H1 (cell line): ENCODE measurements at regions not wholly inside any gene's neighbourhood (a gene's known extent, or its start where the extent isn't known, plus 50 kb on each side); places are given as distances from the start of the nearest gene placed in this dataset.
A peak's percentile ranks its signal among the peaks of the same experiment; 100 is the strongest.

Experiments
- CTCF ChIA-PET: fragments of 300-600 bp; sonication (Branson Sonifier 250); formaldehyde crosslinking; loops from one replicate; lab custom pipeline; 2021; ENCODE audit not compliant: partially characterized antibody; lab: Charles Lee
- POLR2A ChIA-PET: fragments of 300-600 bp; sonication (Branson Sonifier 250); formaldehyde crosslinking; loops from one replicate; lab custom pipeline; 2021; ENCODE audit warnings: inconsistent platforms; ENCODE audit not compliant: partially characterized antibody; lab: Charles Lee
- DNase-seq, 2 experiments: peaks; one replicate each; pipeline versions ENCODE4 v3.0.0 to v3.0.0-alpha.2; 2010 to 2022; ENCODE audit warnings: low spot score in 2 of 2, low read depth in 1 of 2, mixed read lengths in 1 of 2
- FAIRE-seq: peaks from 2 replicates; lab custom pipeline; 2011; peaks lifted over from hg19 to GRCh38; lab: Jason Lieb, UNC
- H2AFZ ChIP-seq: 2 replicates; pipeline ENCODE4 v1.8.1; 2012; ENCODE audit warnings: low read length, inconsistent platforms
- H2AK5ac ChIP-seq: 2 replicates; pipeline ENCODE4 v1.6.1; 2013; ENCODE audit warnings: low read depth, low read length
- H2BK120ac ChIP-seq: replicated peaks from 2 replicates; pipeline ENCODE3; 2013; ENCODE audit warnings: low read depth, low read length, inconsistent platforms
- H2BK12ac ChIP-seq: 2 replicates; pipeline ENCODE4 v1.6.1; 2013; ENCODE audit warnings: low read depth, low read length
- H2BK15ac ChIP-seq: 2 replicates; pipeline ENCODE4 v1.6.1; 2013; ENCODE audit warnings: low read length
- H2BK20ac ChIP-seq: 2 replicates; pipeline ENCODE4 v1.6.1; 2013; ENCODE audit warnings: low read length
- H2BK5ac ChIP-seq: 2 replicates; pipeline ENCODE4 v1.6.1; 2013; ENCODE audit warnings: low read depth, low read length
- H3K14ac ChIP-seq: 2 replicates; pipeline ENCODE4 v1.6.1; 2013; ENCODE audit warnings: inconsistent platforms; ENCODE audit not compliant: insufficient read length
- H3K18ac ChIP-seq: 2 replicates; pipeline ENCODE4 v1.6.1; 2013; ENCODE audit warnings: low read length; ENCODE audit errors: extremely low read depth
- H3K23ac ChIP-seq: 2 replicates; pipeline ENCODE4 v1.6.1; 2013; ENCODE audit warnings: inconsistent platforms; ENCODE audit not compliant: insufficient read length
- H3K23me2 ChIP-seq: 2 replicates; pipeline ENCODE4 v1.6.1; 2013; ENCODE audit warnings: low read depth, low read length
- H3K27ac ChIP-seq: 2 replicates; pipeline ENCODE4 v1.6.1; 2011; ENCODE audit warnings: low read depth, low read length, inconsistent platforms
- H3K27me3 ChIP-seq, 4 experiments: replicated peaks in 1 of 4; 1 replicate in 1 of 4; 2 replicates in 3 of 4; pipeline versions ENCODE4 v1.6.1 to v1.8.1; 2011 to 2013; ENCODE audit warnings: low read length in 3 of 4, mild to moderate bottlenecking in 3 of 4, inconsistent platforms in 2 of 4, mixed read lengths in 2 of 4, moderate library complexity in 1 of 4; ENCODE audit not compliant: control insufficient read depth in 3 of 4, insufficient read depth in 3 of 4; ENCODE audit errors: extremely low read depth in 1 of 4
- H3K36me3 ChIP-seq, 4 experiments: 2 replicates each; pipeline versions ENCODE4 v1.6.1 to v1.8.1; 2011 to 2013; ENCODE audit warnings: mild to moderate bottlenecking in 4 of 4, low read length in 3 of 4, moderate library complexity in 2 of 4, control low read depth in 1 of 4, inconsistent platforms in 1 of 4; ENCODE audit not compliant: insufficient read depth in 4 of 4, control insufficient read depth in 2 of 4
- H3K4ac ChIP-seq: replicated peaks from 2 replicates; pipeline ENCODE3; 2013; ENCODE audit warnings: low read length, low read depth, mixed read lengths, inconsistent platforms; ENCODE audit not compliant: insufficient read length
- H3K4me1 ChIP-seq, 4 experiments: replicated peaks in 1 of 4; 1 replicate in 1 of 4; 2 replicates in 3 of 4; pipeline versions ENCODE4 v1.6.1 to v1.8.1; 2011 to 2013; ENCODE audit warnings: low read length in 3 of 4, inconsistent platforms in 2 of 4, mixed read lengths in 1 of 4; ENCODE audit not compliant: insufficient read depth in 4 of 4, control insufficient read depth in 3 of 4
- H3K4me2 ChIP-seq, 2 experiments: 2 replicates each; pipeline versions ENCODE4 v1.6.1 to v1.8.1; 2011 to 2013; ENCODE audit warnings: low read depth in 2 of 2, low read length in 2 of 2, control low read depth in 1 of 2, inconsistent platforms in 1 of 2, mild to moderate bottlenecking in 1 of 2; ENCODE audit not compliant: insufficient read depth in 1 of 2
- H3K4me3 ChIP-seq, 4 experiments: fragments of 200-600, 300-600 bp in 1 of 4; sonication (generic), shearing (Covaris generic), sonication (Bioruptor Twin) in 1 of 4; 2 replicates each; pipeline versions ENCODE4 v1.5.1 to v1.8.1; 2011 to 2016; ENCODE audit warnings: low read length in 4 of 4, low read depth in 3 of 4, control low read depth in 2 of 4, inconsistent platforms in 2 of 4, mild to moderate bottlenecking in 2 of 4, mixed read lengths in 1 of 4, moderate library complexity in 1 of 4; ENCODE audit not compliant: insufficient read depth in 2 of 4; ENCODE audit errors: extremely low read depth in 1 of 4
- H3K56ac ChIP-seq: replicated peaks from 2 replicates; pipeline ENCODE3; 2013; ENCODE audit warnings: low read depth, mild to moderate bottlenecking, mixed read lengths, low read length, inconsistent platforms; ENCODE audit not compliant: insufficient read length
- H3K79me1 ChIP-seq: 2 replicates; pipeline ENCODE4 v1.6.1; 2013; ENCODE audit warnings: low read depth, low read length, control low read depth
- H3K79me2 ChIP-seq, 2 experiments: 2 replicates each; pipeline versions ENCODE4 v1.6.1 to v1.8.1; 2012 to 2013; ENCODE audit warnings: low read length in 2 of 2, mild to moderate bottlenecking in 2 of 2, inconsistent platforms in 1 of 2; ENCODE audit not compliant: insufficient read depth in 2 of 2, control insufficient read depth in 1 of 2
- H3K9ac ChIP-seq, 4 experiments: replicated peaks in 1 of 4; 1 replicate in 1 of 4; 2 replicates in 3 of 4; pipeline versions ENCODE4 v1.6.1 to v1.8.1; 2011 to 2013; ENCODE audit warnings: low read depth in 3 of 4, low read length in 3 of 4, control low read depth in 2 of 4, mild to moderate bottlenecking in 2 of 4, moderate library complexity in 2 of 4, inconsistent platforms in 1 of 4; ENCODE audit errors: extremely low read depth in 1 of 4
- H3K9me3 ChIP-seq, 2 experiments: 2 replicates each; pipeline versions ENCODE4 v1.6.1 to v1.8.1; 2012 to 2013; ENCODE audit warnings: mild to moderate bottlenecking in 2 of 2, moderate library complexity in 2 of 2, control low read depth in 1 of 2, inconsistent platforms in 1 of 2, low read depth in 1 of 2, low read length in 1 of 2, mixed read lengths in 1 of 2; ENCODE audit not compliant: insufficient read depth in 2 of 2
- H4K20me1 ChIP-seq, 2 experiments: replicated peaks in 1 of 2; 2 replicates each; pipeline versions ENCODE3 to v1.8.1; 2011 to 2013; ENCODE audit warnings: inconsistent platforms in 2 of 2, low read length in 2 of 2, mild to moderate bottlenecking in 1 of 2; ENCODE audit not compliant: insufficient read depth in 2 of 2, control insufficient read depth in 1 of 2
- H4K5ac ChIP-seq: 2 replicates; pipeline ENCODE4 v1.6.1; 2013; ENCODE audit warnings: low read length, low read depth, mixed read lengths, inconsistent platforms; ENCODE audit not compliant: insufficient read length
- H4K8ac ChIP-seq: 2 replicates; pipeline ENCODE4 v1.8.0; 2013; ENCODE audit warnings: mild to moderate bottlenecking, moderate library complexity, low read length, inconsistent platforms; ENCODE audit not compliant: insufficient read depth; ENCODE audit errors: extremely low read depth
- H4K91ac ChIP-seq: replicated peaks from 2 replicates; pipeline ENCODE3; 2013; ENCODE audit warnings: low read length, mixed read lengths, inconsistent platforms; ENCODE audit not compliant: insufficient read length
- ATF2 ChIP-seq: IDR thresholded peaks from 2 replicates; pipeline ENCODE4 v1.6.1; 2012; ENCODE audit warnings: low read length, inconsistent platforms
- BCL11A ChIP-seq, 2 experiments: IDR thresholded peaks; one replicate each; pipeline ENCODE4 v1.6.1; 2011; ENCODE audit warnings: low read depth in 2 of 2, low read length in 2 of 2, mild to moderate bottlenecking in 2 of 2
- CBX8 ChIP-seq: fragments of 300-800, 300-1000 bp; sonication (generic); IDR thresholded peaks from 2 replicates; pipeline ENCODE4 v1.7.1; 2016; ENCODE audit warnings: low read depth, low read length, borderline replicate concordance
- CHD1 ChIP-seq: IDR thresholded peaks from 2 replicates; pipeline ENCODE4 v1.6.1; 2012; ENCODE audit warnings: low read depth, low read length, improper control_type of control experiment
- EGR1 ChIP-seq: IDR thresholded peaks from 2 replicates; pipeline ENCODE4 v1.6.1; 2011; ENCODE audit warnings: low read depth, low read length, borderline replicate concordance
- KDM5A ChIP-seq: fragments of 200-600 bp; IDR thresholded peaks from 2 replicates; pipeline ENCODE4 v1.7.1; 2012; ENCODE audit warnings: mild to moderate bottlenecking, low read length, inconsistent platforms, mixed read lengths
- RFX5 ChIP-seq: IDR thresholded peaks from 2 replicates; pipeline ENCODE4 v1.6.1; 2011; ENCODE audit warnings: low read depth, low read length, improper control_type of control experiment, borderline replicate concordance
- SIX5 ChIP-seq: IDR thresholded peaks from 2 replicates; pipeline ENCODE4 v1.6.1; 2011; ENCODE audit warnings: mild to moderate bottlenecking, low read depth, low read length
- SP4 ChIP-seq: IDR thresholded peaks from 2 replicates; pipeline ENCODE4 v1.6.1; 2012; ENCODE audit warnings: low read length, inconsistent platforms
- SUZ12 ChIP-seq: fragments of 200-600 bp; sonication (generic); IDR thresholded peaks from 2 replicates; pipeline ENCODE4 v1.6.1; 2012; ENCODE audit warnings: mild to moderate bottlenecking, inconsistent platforms, low read length, moderate library complexity, mixed read lengths
- TCF12 ChIP-seq: IDR thresholded peaks from 2 replicates; pipeline ENCODE4 v1.6.1; 2011; ENCODE audit warnings: low read depth, mild to moderate bottlenecking, low read length
- ZNF274 ChIP-seq: IDR thresholded peaks from 2 replicates; pipeline ENCODE4 v1.7.0; 2012; ENCODE audit warnings: low read length, borderline replicate concordance; ENCODE audit errors: extremely low read depth
- WGBS, 2 experiments: shearing (Covaris generic) in 1 of 2; methylation state at CpG; one replicate each; pipeline versions ENCODE4 v1.1.6 to v1.1.7; 2013 to 2015; ENCODE audit warnings: low lambda C conversion rate in 2 of 2, mixed read lengths in 2 of 2, inconsistent platforms in 1 of 2, low coverage in 1 of 2, missing lambda C conversion rate in 1 of 2; ENCODE audit not compliant: insufficient replicate concordance in 2 of 2, insufficient coverage in 1 of 2, insufficient read length in 1 of 2; ENCODE audit errors: extremely low coverage in 1 of 2, missing lambda C conversion rate in 1 of 2; 5-methylcytosine and 5-hydroxymethylcytosine counted together

GRCh38 chr6:164014346-164015087, 600.0 kb downstream of the QKI start:
- Histone ChIP-seq H3K23me2 (no peaks in the 10 kb centered on the region), H3K4me3 (no peak overlapping the region), H3K9ac (no peak overlapping the region), H2AK5ac (no peak overlapping the region), H3K4me2 (peak overlapping the region in 1 of 2 experiments; percentile 33; a peak in 2 of 4 replicates), H2BK5ac (no peak overlapping the region), H3K56ac (no peak overlapping the region), H3K4ac (no peak overlapping the region), H4K8ac (no peak overlapping the region), H3K36me3 (no peaks in the 10 kb centered on the region; a peak in 1 of 8 replicates), H3K27me3 (no peaks in the 10 kb centered on the region; a peak in 1 of 7 replicates), H3K79me1 (no peaks in the 10 kb centered on the region), H2BK120ac (no peak overlapping the region), H3K4me1 (peaks cover 0 to 12% (median 6%) of the 10 kb centered on the region in 4 experiments; a peak in 5 of 7 replicates), H2BK20ac (0 out of 2 replicates have a peak overlapping the region, but pooled peaks have one; percentile 27), H3K18ac (peak overlapping the region; percentile 73; the same call in 1 of the 2 replicates), H4K20me1 (peaks cover 0 to 2% of the 10 kb centered on the region in 2 experiments), H2BK12ac (no peak overlapping the region), H2AFZ (no peak overlapping the region), H2BK15ac (no peak overlapping the region), H4K5ac (no peak overlapping the region), H4K91ac (no peak overlapping the region), H3K27ac (no peak overlapping the region), H3K9me3 (no peaks in the 10 kb centered on the region), H3K14ac (no peak overlapping the region), H3K79me2 (no peaks in the 10 kb centered on the region), H3K23ac (no peak overlapping the region)
- ChIA-PET POLR2A (no interaction called here), CTCF (interaction anchor here (1.0 kb wide), 1 partner anchor 55 kb away, joined by 4 read pairs; no protein-coding TSS in a partner anchor)
- WGBS, 2 experiments, result 87% methylated on average over 11 of the region's 11 CpGs; no CpG with 5 or more reads in 1 of the 2 experiments
- DNase-seq (no peak), FAIRE-seq (no peak)
- TF ChIP-seq BCL11A (IDR thresholded peaks at IDR 0.05; ENCODE audit: low read depth in 2 of 2, low read length in 2 of 2) (no peak), KDM5A (no peak), CHD1 (no peak), SP4 (no peak), CBX8 (no peak), SIX5 (no peak), TCF12 (no peak), SUZ12 (no peak), ATF2 (no peak), RFX5 (no peak), ZNF274 (no peak), EGR1 (no peak)
